Stimulated activated naive CD4-positive, alpha-beta T cell (primary cell): ENCODE measurements at regions not wholly inside any gene's neighbourhood (a gene's known extent, or its start where the extent isn't known, plus 50 kb on each side); places are given as distances from the start of the nearest gene placed in this dataset.

ENCODE experiments used
- DNase-seq, 6 experiments: peaks; one replicate each; lab custom pipeline; 2025; lab: John Stamatoyannopoulos, UW

- DNase-seq: no peak
Measured at GRCh38 chr3:194084284-194084683, 51.7 kb upstream of the HES1 start.
